Breast epithelium (tissue), 3 donors: ENCODE measurements at regions not wholly inside any gene's neighbourhood (a gene's known extent, or its start where the extent isn't known, plus 50 kb on each side); places are given as distances from the start of the nearest gene placed in this dataset.

ENCODE experiments used
- CTCF ChIP-seq, 3 donors: fragments of 450-650 bp; IDR thresholded peaks; one replicate each; pipeline ENCODE4 v1.5.1; 2016 to 2017; ENCODE audit warnings: antibody characterized with exemption in 3 of 3, mild to moderate bottlenecking in 3 of 3, moderate library complexity in 3 of 3
- POLR2A ChIP-seq: fragments of 450-650 bp; IDR thresholded peaks from one replicate; pipeline ENCODE4 v1.6.1; 2016; ENCODE audit warnings: antibody characterized with exemption, mild to moderate bottlenecking, moderate library complexity
- POLR2AphosphoS5 ChIP-seq, 3 donors: sonication (generic); formaldehyde crosslinking; IDR thresholded peaks; one replicate each; pipeline ENCODE4 v1.6.1; 2017; ENCODE audit warnings: antibody characterized with exemption in 3 of 3

DNA sequence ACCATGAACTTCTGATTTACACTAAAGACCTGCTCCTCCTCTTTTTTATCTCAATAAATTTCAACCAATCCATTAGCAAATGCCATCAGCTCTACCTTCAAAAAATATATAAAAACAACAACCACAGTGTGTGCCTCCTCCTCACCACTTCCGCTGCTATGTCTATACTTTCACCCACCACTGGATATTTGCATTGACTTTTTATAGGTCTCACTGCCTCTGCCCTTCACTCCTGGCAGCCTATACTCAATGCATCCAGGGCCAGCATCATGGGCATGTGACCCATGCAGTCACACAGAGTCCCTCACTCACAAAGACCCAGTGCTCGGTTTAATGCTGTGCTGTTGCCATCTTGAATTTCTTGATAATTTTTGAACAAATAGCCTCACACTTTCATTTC, 53.5 kb upstream of the CCDC54 start:
- TF ChIP-seq CTCF (IDR thresholded peaks at IDR 0.05) (no peak), POLR2A (no peak), POLR2AphosphoS5 (IDR thresholded peaks at IDR 0.05) (no peak)
